ENCODE measurements at regions not wholly inside any gene's neighbourhood (a gene's known extent, or its start where the extent isn't known, plus 50 kb on each side); places are given as distances from the start of the nearest gene placed in this dataset.

DNA sequence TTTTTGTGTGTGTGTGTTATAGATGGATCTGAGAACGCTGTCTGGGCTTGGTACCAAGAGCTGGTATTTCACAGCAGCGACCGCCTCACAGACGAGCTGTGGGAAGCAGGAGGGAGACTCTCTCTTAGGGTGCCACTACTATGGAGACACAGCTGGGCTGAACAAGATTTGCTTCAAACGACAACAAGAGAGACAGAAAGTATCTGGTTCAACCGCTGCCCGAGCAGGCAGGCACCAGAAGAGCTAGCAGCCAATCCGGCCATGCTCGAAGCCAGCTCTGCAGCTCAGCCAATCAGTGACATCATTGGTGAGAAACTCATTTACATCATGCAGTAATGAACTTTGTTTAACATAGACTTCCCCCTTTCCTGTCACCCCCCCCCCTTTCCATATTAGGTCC lies 341.3 kb downstream of the USP25 start:
- H3K27ac ChIP-seq = peak overlapping the region; percentile 42
- no peak for TF ChIP-seq ZFX (IDR thresholded peaks at IDR 0.05)

DNA sequence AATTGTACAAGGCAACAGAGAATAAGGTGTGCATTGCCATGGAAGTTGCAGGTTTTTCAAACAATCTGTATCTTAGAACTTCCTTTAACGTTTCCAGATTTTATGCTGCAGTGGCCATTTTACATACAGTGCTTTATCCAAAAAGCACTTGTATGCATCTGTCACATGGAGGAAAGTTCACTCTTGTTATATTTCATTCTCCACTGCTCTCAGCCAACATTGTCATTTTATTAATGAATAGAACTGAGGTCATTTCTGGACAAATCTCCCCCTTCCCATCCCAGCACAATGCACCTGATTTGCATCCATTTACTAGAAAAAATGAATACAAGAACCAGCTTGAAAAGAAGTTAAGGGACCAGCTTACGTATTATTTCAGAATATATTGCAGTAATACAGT lies 342.0 kb downstream of the USP25 start:
- no peak for TF ChIP-seq ZFX (IDR thresholded peaks at IDR 0.05)
- TF ChIP-seq, protein P1, sequence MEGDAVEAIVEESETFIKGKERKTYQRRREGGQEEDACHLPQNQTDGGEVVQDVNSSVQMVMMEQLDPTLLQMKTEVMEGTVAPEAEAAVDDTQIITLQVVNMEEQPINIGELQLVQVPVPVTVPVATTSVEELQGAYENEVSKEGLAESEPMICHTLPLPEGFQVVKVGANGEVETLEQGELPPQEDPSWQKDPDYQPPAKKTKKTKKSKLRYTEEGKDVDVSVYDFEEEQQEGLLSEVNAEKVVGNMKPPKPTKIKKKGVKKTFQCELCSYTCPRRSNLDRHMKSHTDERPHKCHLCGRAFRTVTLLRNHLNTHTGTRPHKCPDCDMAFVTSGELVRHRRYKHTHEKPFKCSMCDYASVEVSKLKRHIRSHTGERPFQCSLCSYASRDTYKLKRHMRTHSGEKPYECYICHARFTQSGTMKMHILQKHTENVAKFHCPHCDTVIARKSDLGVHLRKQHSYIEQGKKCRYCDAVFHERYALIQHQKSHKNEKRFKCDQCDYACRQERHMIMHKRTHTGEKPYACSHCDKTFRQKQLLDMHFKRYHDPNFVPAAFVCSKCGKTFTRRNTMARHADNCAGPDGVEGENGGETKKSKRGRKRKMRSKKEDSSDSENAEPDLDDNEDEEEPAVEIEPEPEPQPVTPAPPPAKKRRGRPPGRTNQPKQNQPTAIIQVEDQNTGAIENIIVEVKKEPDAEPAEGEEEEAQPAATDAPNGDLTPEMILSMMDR (conservative IDR thresholded peaks at IDR 0.05) = no peak
- no peak overlapping the region for H3K27ac ChIP-seq

DNA sequence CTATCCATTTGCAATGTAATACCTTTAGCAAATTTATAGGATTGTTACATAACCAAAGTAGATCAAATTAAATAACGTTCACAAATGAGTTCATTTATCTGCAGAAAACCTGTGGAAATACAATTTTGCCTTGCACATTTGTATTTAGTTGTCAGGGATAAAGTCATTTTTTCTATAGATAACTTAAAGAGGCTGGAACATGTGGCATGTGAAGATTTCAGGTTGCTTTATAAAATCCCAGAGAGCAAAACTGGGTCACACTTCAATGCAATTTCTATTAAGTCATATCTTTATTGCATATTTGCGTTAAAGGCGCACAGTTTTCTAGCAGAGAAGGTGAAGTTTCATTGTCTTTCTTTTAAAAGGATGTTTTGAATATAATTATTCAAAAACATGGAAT lies 342.4 kb downstream of the USP25 start:
- H3K27ac ChIP-seq = no peak overlapping the region

DNA sequence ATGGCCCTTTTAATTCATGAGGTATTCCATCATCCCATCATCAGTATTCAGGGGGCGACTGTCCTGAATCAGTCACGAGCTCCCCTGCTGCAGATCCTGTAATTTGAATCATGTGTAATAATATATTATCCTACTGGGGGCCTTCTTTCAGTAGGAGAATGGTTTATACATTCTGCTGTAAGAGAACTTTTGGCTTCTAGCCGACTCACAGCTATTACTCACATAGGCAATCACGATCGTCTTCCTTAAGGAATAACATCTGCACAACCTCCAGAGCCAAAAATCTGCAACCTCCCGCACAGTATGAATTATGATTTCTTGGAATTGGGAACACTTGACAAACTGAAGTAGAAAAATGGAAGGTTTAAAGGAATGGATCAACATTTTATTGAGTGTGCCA lies 343.0 kb downstream of the USP25 start:
- TF ChIP-seq, protein P1 (conservative IDR thresholded peaks at IDR 0.05) = no peak
- no peak for TF ChIP-seq ZFX (IDR thresholded peaks at IDR 0.05)
- no peak overlapping the region for H3K27ac ChIP-seq

More for the DNA sequence above, 342.4 kb downstream of the USP25 start:
- TF ChIP-seq, protein P1 (conservative IDR thresholded peaks at IDR 0.05) = no peak
- TF ChIP-seq ZFX (IDR thresholded peaks at IDR 0.05) = no peak

DNA sequence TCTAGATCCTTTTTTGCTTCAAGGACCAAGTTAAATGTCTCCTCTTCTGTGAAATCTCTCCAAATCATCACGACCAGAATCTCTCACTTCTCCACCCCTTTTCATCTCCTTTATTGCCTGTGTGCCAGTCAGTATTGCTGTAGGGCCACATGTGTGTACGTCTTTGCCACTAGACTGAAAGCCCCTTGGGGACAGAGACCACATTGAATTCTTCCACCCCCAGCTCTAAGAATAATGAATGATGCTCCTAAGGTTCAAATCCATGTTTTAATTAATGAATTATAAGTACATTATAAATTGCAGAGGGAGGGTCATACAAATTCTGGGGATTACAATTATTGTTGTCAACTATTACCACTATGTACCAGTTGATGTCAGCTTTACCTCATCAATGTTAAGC lies 343.8 kb downstream of the USP25 start:
- H3K27ac ChIP-seq = no peak overlapping the region
- no peak for TF ChIP-seq ZFX (IDR thresholded peaks at IDR 0.05)
- TF ChIP-seq, protein P1 (conservative IDR thresholded peaks at IDR 0.05) = no peak; the same call in 1 of the 2 replicates

DNA sequence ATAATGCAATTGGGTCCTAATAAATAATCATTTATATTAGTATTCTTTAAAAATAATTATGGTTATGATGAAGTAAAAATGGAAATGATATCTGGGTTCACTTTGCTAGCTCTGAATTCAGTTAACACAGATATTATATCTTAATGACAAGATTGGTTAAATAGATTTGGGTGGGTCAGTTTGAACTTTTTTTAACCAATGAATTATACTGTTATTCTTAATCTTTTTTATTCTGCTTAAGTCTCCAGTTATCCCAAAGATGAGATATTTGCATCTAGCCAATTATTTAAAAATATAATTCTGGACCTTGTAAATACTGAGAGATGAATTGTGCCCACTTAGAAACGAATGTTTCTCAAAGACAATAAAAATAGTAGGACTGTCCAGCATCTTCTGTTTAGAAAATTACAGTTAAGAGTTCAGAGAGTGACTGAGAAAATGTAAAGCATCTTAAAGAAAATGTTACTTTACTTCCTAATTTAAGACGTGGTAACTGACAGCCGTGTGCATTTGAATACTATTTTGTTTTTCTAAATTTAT lies 345.2 kb downstream of the USP25 start:
- TF ChIP-seq ZFX (IDR thresholded peaks at IDR 0.05) = no peak
- TF ChIP-seq, protein P1 (conservative IDR thresholded peaks at IDR 0.05) = no peak
- H3K27ac ChIP-seq = no peak overlapping the region

DNA sequence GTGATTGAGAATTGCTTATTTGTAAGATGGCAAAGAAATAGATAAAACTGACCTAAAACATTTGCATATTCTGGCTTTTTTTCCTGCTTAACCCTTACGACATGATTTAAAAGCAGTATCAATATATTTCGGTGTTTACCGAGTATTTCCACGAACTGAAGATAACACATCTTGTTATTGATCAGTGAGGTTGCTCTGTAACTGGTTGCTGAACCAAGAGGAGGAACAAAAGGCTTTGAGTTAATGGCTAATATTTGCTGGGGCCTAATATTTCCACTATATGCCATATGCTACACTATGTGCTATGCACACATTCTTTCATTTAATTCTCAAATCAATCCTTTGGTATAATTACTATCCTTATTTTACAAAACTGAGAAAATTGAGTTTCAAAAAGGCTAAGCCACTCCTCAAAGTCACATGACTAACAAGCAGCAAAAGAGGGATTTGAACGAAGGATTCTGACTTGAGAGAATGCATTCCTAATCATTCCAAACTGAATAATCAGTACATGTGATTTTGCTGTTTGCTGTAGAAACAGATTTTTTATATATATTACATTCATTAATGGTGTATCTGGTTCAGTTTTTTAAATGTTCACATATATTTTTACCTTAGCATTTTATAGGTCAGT lies 346.0 kb downstream of the USP25 start:
- no peak overlapping the region for H3K27ac ChIP-seq
- TF ChIP-seq, protein P1 (conservative IDR thresholded peaks at IDR 0.05) = no peak
- no peak for TF ChIP-seq ZFX (IDR thresholded peaks at IDR 0.05)

DNA sequence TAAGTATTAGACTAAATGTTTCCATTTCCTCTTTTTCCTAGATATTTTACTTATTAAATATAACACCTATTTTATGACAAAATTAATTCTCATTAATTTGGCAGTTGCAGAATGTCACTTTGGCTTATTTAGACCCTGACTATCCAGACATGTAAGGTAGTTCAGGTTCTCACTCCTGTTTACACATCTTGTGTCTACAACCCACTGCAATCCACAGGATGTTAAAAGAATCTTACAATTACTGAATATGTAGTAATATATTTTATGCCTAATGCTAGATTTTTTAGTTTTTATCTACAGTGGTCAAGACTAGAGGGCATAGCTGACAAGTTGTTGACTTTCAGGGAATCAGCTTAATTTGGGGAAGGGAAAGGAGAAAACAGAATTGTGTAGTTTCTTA lies 346.7 kb downstream of the USP25 start:
- TF ChIP-seq, protein P1 (conservative IDR thresholded peaks at IDR 0.05) = no peak
- no peak for TF ChIP-seq ZFX (IDR thresholded peaks at IDR 0.05)
- no peak overlapping the region for H3K27ac ChIP-seq

Measured in C4-2B (cell line).